ENCODE measurements at regions not wholly inside any gene's neighbourhood (a gene's known extent, or its start where the extent isn't known, plus 50 kb on each side); places are given as distances from the start of the nearest gene placed in this dataset.

DNA sequence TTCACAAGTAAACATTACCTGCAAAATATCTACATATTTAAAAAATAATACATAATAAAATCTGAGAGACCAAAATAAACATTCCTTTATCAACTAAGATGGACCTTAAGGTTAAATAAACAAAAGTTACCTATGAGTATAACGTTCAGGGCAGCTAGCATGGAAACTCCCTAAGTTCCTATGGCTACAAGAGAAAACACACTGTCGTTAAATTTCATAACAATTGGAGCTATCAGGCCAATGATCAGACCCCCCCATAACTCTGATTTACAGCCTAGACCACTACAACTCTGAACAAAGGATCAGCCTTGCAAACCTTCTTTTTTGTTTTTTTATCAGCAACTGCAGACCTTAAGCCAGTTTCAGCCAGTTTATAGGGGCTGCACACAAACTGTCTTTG is 1418.4 kb downstream of the PCDH18 start:
- H3K9me3 ChIP-seq (ENCODE audit: insufficient read depth, low read depth) = no peaks in the 10 kb centered on the region
- no peaks in the 10 kb centered on the region for H3F3A ChIP-seq (ENCODE audit: insufficient read depth, low read depth)
- H3K36me3 ChIP-seq (ENCODE audit: low read depth) = no peaks in the 10 kb centered on the region
- H3K4me3 ChIP-seq = no peak overlapping the region
- no peak overlapping the region for H3K4me2 ChIP-seq
- H3K27me3 ChIP-seq (ENCODE audit: insufficient read depth, low read depth) = no peaks in the 10 kb centered on the region
- TF ChIP-seq, protein P1, sequence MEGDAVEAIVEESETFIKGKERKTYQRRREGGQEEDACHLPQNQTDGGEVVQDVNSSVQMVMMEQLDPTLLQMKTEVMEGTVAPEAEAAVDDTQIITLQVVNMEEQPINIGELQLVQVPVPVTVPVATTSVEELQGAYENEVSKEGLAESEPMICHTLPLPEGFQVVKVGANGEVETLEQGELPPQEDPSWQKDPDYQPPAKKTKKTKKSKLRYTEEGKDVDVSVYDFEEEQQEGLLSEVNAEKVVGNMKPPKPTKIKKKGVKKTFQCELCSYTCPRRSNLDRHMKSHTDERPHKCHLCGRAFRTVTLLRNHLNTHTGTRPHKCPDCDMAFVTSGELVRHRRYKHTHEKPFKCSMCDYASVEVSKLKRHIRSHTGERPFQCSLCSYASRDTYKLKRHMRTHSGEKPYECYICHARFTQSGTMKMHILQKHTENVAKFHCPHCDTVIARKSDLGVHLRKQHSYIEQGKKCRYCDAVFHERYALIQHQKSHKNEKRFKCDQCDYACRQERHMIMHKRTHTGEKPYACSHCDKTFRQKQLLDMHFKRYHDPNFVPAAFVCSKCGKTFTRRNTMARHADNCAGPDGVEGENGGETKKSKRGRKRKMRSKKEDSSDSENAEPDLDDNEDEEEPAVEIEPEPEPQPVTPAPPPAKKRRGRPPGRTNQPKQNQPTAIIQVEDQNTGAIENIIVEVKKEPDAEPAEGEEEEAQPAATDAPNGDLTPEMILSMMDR (conservative IDR thresholded peaks at IDR 0.05) = no peak
- TF ChIP-seq EZH2 (IDR thresholded peaks at IDR 0.05; ENCODE audit: low read depth) = no peak
- H3K79me2 ChIP-seq (ENCODE audit: low read depth) = no peaks in the 10 kb centered on the region
- DNase-seq = no peak
- no TSS peak for BruUV-seq (replicated peaks)
- no peaks in the 10 kb centered on the region for H3K4me1 ChIP-seq (replicated peaks; ENCODE audit: insufficient read depth)
- no peaks in the 10 kb centered on the region for H4K20me1 ChIP-seq (ENCODE audit: insufficient read depth)
- H2AFZ ChIP-seq = no peak overlapping the region
- ChIA-PET POLR2A (ENCODE audit: unreplicated experiment) (interaction anchor here (0.6 kb wide), 1 partner anchor 9 kb away, joined by 6 read pairs; no protein-coding TSS in a partner anchor), CTCF (interaction anchor here (0.6 kb wide), 1 partner anchor 203 kb away, joined by 5 read pairs; no protein-coding TSS in a partner anchor)
- H3K9me2 ChIP-seq (ENCODE audit: insufficient read depth) = no peaks in the 10 kb centered on the region
- intact Hi-C loops (cut with micrococcal nuclease; ENCODE audit: unreplicated experiment) = no loop called here
- no peak overlapping the region for H3K27ac ChIP-seq

DNA sequence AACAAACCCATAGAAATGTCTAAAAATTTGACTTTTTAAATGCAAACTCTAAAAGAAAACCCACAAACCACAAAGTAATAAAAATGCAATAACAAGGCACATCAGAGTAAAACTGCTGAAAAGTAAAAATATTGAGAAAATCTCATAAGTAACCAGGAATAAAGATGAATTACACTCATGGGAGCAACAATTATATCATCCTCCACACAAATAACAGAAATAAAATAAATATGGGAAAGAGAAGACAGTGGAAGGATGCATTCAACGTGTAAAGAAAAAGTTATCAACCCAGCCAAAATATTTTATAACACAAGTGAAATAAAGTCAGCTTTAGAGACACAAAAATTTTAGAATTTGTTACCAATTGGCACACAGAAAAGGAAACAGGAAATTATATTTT is 1420.2 kb downstream of the PCDH18 start:
- Histone ChIP-seq H3K27me3 (ENCODE audit: insufficient read depth, low read depth) (no peaks in the 10 kb centered on the region), H3F3A (ENCODE audit: insufficient read depth, low read depth) (no peaks in the 10 kb centered on the region), H3K4me2 (no peak overlapping the region), H3K4me3 (no peak overlapping the region), H3K4me1 (replicated peaks; ENCODE audit: insufficient read depth) (no peaks in the 10 kb centered on the region), H3K9me3 (ENCODE audit: insufficient read depth, low read depth) (no peaks in the 10 kb centered on the region), H3K27ac (no peak overlapping the region), H3K9me2 (ENCODE audit: insufficient read depth) (no peaks in the 10 kb centered on the region), H2AFZ (no peak overlapping the region), H4K20me1 (ENCODE audit: insufficient read depth) (no peaks in the 10 kb centered on the region), H3K79me2 (ENCODE audit: low read depth) (no peaks in the 10 kb centered on the region), H3K36me3 (ENCODE audit: low read depth) (no peaks in the 10 kb centered on the region)
- no peak for DNase-seq
- ChIA-PET POLR2A (ENCODE audit: unreplicated experiment) (no interaction called here), CTCF (no interaction called here)
- TF ChIP-seq, protein P1 (conservative IDR thresholded peaks at IDR 0.05) = no peak
- no peak for TF ChIP-seq EZH2 (IDR thresholded peaks at IDR 0.05; ENCODE audit: low read depth)
- intact Hi-C loops (cut with micrococcal nuclease; ENCODE audit: unreplicated experiment) = no loop called here
- no TSS peak for BruUV-seq (replicated peaks)

DNA sequence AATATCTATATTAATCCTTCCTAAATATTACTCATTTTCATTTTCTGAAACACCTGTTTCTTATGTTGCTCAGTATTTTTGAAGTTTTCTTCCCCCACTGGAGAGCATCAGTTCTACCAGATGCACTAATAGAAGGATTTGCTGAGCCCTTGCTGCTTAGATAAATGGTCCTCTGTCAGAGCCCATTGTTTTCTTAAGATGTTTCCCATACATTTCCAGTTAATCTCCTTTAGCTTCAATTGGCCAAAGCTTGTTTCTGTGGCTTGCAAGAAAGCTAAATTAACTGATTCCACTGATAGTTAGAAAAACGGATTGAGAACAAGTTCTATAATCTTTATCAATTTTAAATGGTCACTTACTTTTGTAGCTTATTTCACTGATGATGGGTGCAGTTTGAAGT is 1425.5 kb downstream of the PCDH18 start:
- no peaks in the 10 kb centered on the region for H3K79me2 ChIP-seq (ENCODE audit: low read depth)
- H3F3A ChIP-seq (ENCODE audit: insufficient read depth, low read depth) = no peaks in the 10 kb centered on the region
- no peaks in the 10 kb centered on the region for H3K4me1 ChIP-seq (replicated peaks; ENCODE audit: insufficient read depth)
- CTCF ChIA-PET = no interaction called here
- H3K27ac ChIP-seq = no peak overlapping the region
- no peak overlapping the region for H3K4me2 ChIP-seq
- H4K20me1 ChIP-seq (ENCODE audit: insufficient read depth) = no peaks in the 10 kb centered on the region
- no peak overlapping the region for H2AFZ ChIP-seq
- no peaks in the 10 kb centered on the region for H3K9me3 ChIP-seq (ENCODE audit: insufficient read depth, low read depth)
- POLR2A ChIA-PET (ENCODE audit: unreplicated experiment) = no interaction called here
- no TSS peak for BruUV-seq (replicated peaks)
- no peaks in the 10 kb centered on the region for H3K36me3 ChIP-seq (ENCODE audit: low read depth)
- no peak overlapping the region for H3K4me3 ChIP-seq
- no peaks in the 10 kb centered on the region for H3K9me2 ChIP-seq (ENCODE audit: insufficient read depth)
- DNase-seq = no peak
- no peaks in the 10 kb centered on the region for H3K27me3 ChIP-seq (ENCODE audit: insufficient read depth, low read depth)
- TF ChIP-seq, protein P1 (conservative IDR thresholded peaks at IDR 0.05) = no peak
- no peak for TF ChIP-seq EZH2 (IDR thresholded peaks at IDR 0.05; ENCODE audit: low read depth)
- intact Hi-C loops (cut with micrococcal nuclease; ENCODE audit: unreplicated experiment) = no loop called here

Measured in PC-9 (cell line).